Trophoblast cell (in vitro differentiated cells and primary cell): ENCODE measurements at regions not wholly inside any gene's neighbourhood (a gene's known extent, or its start where the extent isn't known, plus 50 kb on each side); places are given as distances from the start of the nearest gene placed in this dataset.
A peak's percentile ranks its signal among the peaks of the same experiment; 100 is the strongest.
"Not testable (repeated sequence)": the region's sequence is repeated elsewhere in the genome, so short reads cannot be mapped to it uniquely, and the experiment has no call there.

Experiments used
- DNase-seq, 2 donors: peaks; one replicate each; pipeline ENCODE4 v3.0.0-alpha.2; 2016
- H2AFZ ChIP-seq: 2 replicates; pipeline ENCODE4 v1.6.1; 2013; ENCODE audit warnings: low read length, moderate library complexity, mild to moderate bottlenecking; ENCODE audit not compliant: insufficient read depth, poor library complexity
- H2AK5ac ChIP-seq: 2 replicates; pipeline ENCODE4 v1.6.1; 2013; ENCODE audit warnings: mild to moderate bottlenecking, low read length
- H2BK120ac ChIP-seq: 2 replicates; pipeline ENCODE4 v1.6.1; 2013; ENCODE audit warnings: low read length, mild to moderate bottlenecking, moderate library complexity; ENCODE audit not compliant: insufficient read depth, poor library complexity
- H2BK12ac ChIP-seq: 2 replicates; pipeline ENCODE4 v1.6.1; 2013; ENCODE audit warnings: mild to moderate bottlenecking, low read length, moderate library complexity
- H2BK5ac ChIP-seq: 2 replicates; pipeline ENCODE4 v1.6.1; 2013; ENCODE audit warnings: low read length, low read depth, moderate library complexity, mild to moderate bottlenecking; ENCODE audit not compliant: poor library complexity
- H3K14ac ChIP-seq: 2 replicates; pipeline ENCODE4 v1.6.1; 2013; ENCODE audit warnings: mild to moderate bottlenecking, low read length
- H3K18ac ChIP-seq: 2 replicates; pipeline ENCODE4 v1.6.1; 2013; ENCODE audit warnings: mild to moderate bottlenecking, low read length
- H3K23ac ChIP-seq: 2 replicates; pipeline ENCODE4 v1.6.1; 2013; ENCODE audit warnings: low read length
- H3K27ac ChIP-seq: 2 replicates; pipeline ENCODE4 v1.5.1; 2013; ENCODE audit warnings: low read depth, mild to moderate bottlenecking, inconsistent platforms, low read length, moderate library complexity
- H3K27me3 ChIP-seq: 2 replicates; pipeline ENCODE4 v1.6.1; 2013; ENCODE audit warnings: inconsistent platforms, mild to moderate bottlenecking, low read length, moderate library complexity; ENCODE audit not compliant: insufficient read depth
- H3K36me3 ChIP-seq, 2 experiments: 1 replicate in 1 of 2; 2 replicates in 1 of 2; pipeline ENCODE4 v1.6.1; 2013; ENCODE audit warnings: low read length in 2 of 2, mild to moderate bottlenecking in 2 of 2, moderate library complexity in 1 of 2; ENCODE audit not compliant: insufficient read depth in 2 of 2, control insufficient read depth in 1 of 2
- H3K4ac ChIP-seq: 2 replicates; pipeline ENCODE4 v1.6.1; 2013; ENCODE audit warnings: low read depth, mild to moderate bottlenecking, low read length, moderate library complexity
- H3K4me1 ChIP-seq, 2 experiments: 1 replicate in 1 of 2; 2 replicates in 1 of 2; pipeline ENCODE4 v1.6.1; 2013; ENCODE audit warnings: low read length in 2 of 2, mild to moderate bottlenecking in 2 of 2, moderate library complexity in 1 of 2; ENCODE audit not compliant: insufficient read depth in 2 of 2, control insufficient read depth in 1 of 2
- H3K4me2 ChIP-seq: 2 replicates; pipeline ENCODE4 v1.6.1; 2013; ENCODE audit warnings: inconsistent platforms, mild to moderate bottlenecking, low read length, moderate library complexity
- H3K4me3 ChIP-seq: 2 replicates; pipeline ENCODE4 v1.5.1; 2013; ENCODE audit warnings: mild to moderate bottlenecking, low read depth, low read length, inconsistent platforms
- H3K79me1 ChIP-seq: one replicate; pipeline ENCODE4 v1.6.1; 2013; ENCODE audit warnings: low read length
- H3K79me2 ChIP-seq: 2 replicates; pipeline ENCODE4 v1.6.1; 2013; ENCODE audit warnings: low read length, mild to moderate bottlenecking; ENCODE audit not compliant: control insufficient read depth, insufficient read depth, poor library complexity
- H3K9ac ChIP-seq: 2 replicates; pipeline ENCODE4 v1.6.1; 2013; ENCODE audit warnings: mild to moderate bottlenecking, low read length
- H3K9me3 ChIP-seq: 2 replicates; pipeline ENCODE4 v1.6.1; 2013; ENCODE audit warnings: low read depth, mild to moderate bottlenecking, control low read depth, inconsistent platforms, low read length; ENCODE audit not compliant: insufficient read depth
- H4K12ac ChIP-seq: 2 replicates; pipeline ENCODE4 v1.6.1; 2013; ENCODE audit warnings: low read depth, mild to moderate bottlenecking, low read length, moderate library complexity
- H4K8ac ChIP-seq: 2 replicates; pipeline ENCODE4 v1.6.1; 2013; ENCODE audit warnings: low read depth, mild to moderate bottlenecking, low read length, moderate library complexity
- H4K91ac ChIP-seq: one replicate; pipeline ENCODE4 v1.6.1; 2013; ENCODE audit warnings: low read depth, mild to moderate bottlenecking, low read length, moderate library complexity
- WGBS: extraction: QIAGEN DNeasy Blood & Tissue Kit; methylation state at CpG from one replicate; pipeline ENCODE4 v1.1.7; 2013; ENCODE audit warnings: missing lambda C conversion rate; ENCODE audit not compliant: insufficient read length, insufficient coverage; ENCODE audit errors: extremely low coverage; 5-methylcytosine and 5-hydroxymethylcytosine counted together

- no peak overlapping the region for H2BK120ac ChIP-seq
- H2AFZ ChIP-seq = no peak overlapping the region
- no peak overlapping the region for H3K14ac ChIP-seq
- no peaks in the 10 kb centered on the region for H3K9me3 ChIP-seq
- H3K4me2 ChIP-seq = no peak overlapping the region
- no peak overlapping the region for H4K12ac ChIP-seq
- H3K79me1 ChIP-seq = no peaks in the 10 kb centered on the region
- no peak overlapping the region for H4K8ac ChIP-seq
- H2BK5ac ChIP-seq = no peak overlapping the region
- H4K91ac ChIP-seq = no peak overlapping the region
- no CpG with 5 or more reads among the region's 1 CpG for WGBS
- H3K27ac ChIP-seq = no peak overlapping the region
- no peak overlapping the region for H3K4me3 ChIP-seq
- no peaks in the 10 kb centered on the region for H3K27me3 ChIP-seq
- no peak for DNase-seq
- no peaks in the 10 kb centered on the region for H3K4me1 ChIP-seq
- H3K79me2 ChIP-seq = no peaks in the 10 kb centered on the region
- no peak overlapping the region for H2BK12ac ChIP-seq
- no peak overlapping the region for H3K4ac ChIP-seq
- no peak overlapping the region for H3K9ac ChIP-seq
- no peak overlapping the region for H3K23ac ChIP-seq
- H2AK5ac ChIP-seq = no peak overlapping the region
- H3K18ac ChIP-seq = no peak overlapping the region
- no peaks in the 10 kb centered on the region for H3K36me3 ChIP-seq
Observed at GRCh38 chr6:103113416-103113815, 1719.9 kb downstream of the GRIK2 start.

DNA sequence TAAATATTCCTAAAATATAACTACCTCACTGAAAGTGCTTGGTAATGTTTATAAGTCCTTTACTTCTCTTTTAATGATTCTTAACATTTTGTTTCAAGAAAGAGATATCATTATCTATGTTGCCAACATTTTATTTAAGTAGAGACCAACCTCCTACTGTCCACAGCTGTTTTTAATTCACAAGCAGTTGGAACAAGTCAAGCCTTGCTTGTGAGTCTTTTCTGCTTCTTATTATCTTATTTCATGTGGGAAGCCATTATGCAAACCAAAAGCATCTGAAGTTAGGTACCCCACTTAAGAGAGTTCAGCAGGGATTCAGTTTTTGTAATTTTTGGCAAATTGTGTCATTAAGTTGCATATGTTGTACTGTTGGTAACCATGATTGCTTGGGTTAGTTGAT lies 1714.5 kb downstream of the GRIK2 start:
- Histone ChIP-seq H3K36me3 (no peaks in the 10 kb centered on the region), H2BK12ac (no peak overlapping the region), H3K27ac (no peak overlapping the region), H3K4ac (no peak overlapping the region), H3K9ac (no peak overlapping the region), H2AK5ac (no peak overlapping the region), H3K4me2 (no peak overlapping the region), H4K8ac (no peak overlapping the region), H3K14ac (no peak overlapping the region), H4K91ac (no peak overlapping the region), H3K23ac (no peak overlapping the region), H3K79me1 (no peaks in the 10 kb centered on the region), H3K4me1 (no peaks in the 10 kb centered on the region), H2BK5ac (no peak overlapping the region), H3K79me2 (no peaks in the 10 kb centered on the region), H2AFZ (no peak overlapping the region), H3K4me3 (no peak overlapping the region), H3K9me3 (no peaks in the 10 kb centered on the region), H3K18ac (no peak overlapping the region), H3K27me3 (no peaks in the 10 kb centered on the region), H4K12ac (no peak overlapping the region), H2BK120ac (no peak overlapping the region)
- no peak for DNase-seq

DNA sequence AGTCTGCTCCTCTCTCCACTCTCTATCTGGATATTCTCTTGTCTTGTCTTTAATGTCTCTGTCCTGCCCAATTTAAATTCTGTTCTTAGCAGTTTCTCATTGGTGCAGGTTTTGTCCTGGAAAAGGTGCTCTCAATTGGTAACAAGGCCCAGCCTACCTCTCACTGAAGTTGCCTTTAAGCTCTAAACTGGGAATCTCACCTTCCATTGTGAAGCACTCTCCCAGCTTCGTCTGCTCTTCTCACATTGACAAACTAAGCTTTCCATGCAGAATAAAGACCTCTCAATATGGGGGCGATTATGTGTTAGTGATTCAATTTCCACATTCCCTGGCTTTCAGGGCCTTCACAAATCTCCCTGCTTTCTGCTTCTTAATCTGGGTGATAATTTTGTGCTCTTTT lies 1712.2 kb downstream of the GRIK2 start:
- no peak overlapping the region for H3K4ac ChIP-seq
- H3K9me3 ChIP-seq = no peaks in the 10 kb centered on the region
- H3K9ac ChIP-seq = no peak overlapping the region
- no peaks in the 10 kb centered on the region for H3K27me3 ChIP-seq
- H4K12ac ChIP-seq = no peak overlapping the region
- H3K27ac ChIP-seq = no peak overlapping the region
- H3K79me2 ChIP-seq = no peaks in the 10 kb centered on the region
- H2BK5ac ChIP-seq = no peak overlapping the region
- no peak overlapping the region for H4K91ac ChIP-seq
- H3K18ac ChIP-seq = no peak overlapping the region
- no peaks in the 10 kb centered on the region for H3K36me3 ChIP-seq
- no peak overlapping the region for H3K4me3 ChIP-seq
- no peak overlapping the region for H2BK120ac ChIP-seq
- no peaks in the 10 kb centered on the region for H3K79me1 ChIP-seq
- no peaks in the 10 kb centered on the region for H3K4me1 ChIP-seq
- no peak overlapping the region for H3K4me2 ChIP-seq
- DNase-seq = no peak
- H4K8ac ChIP-seq = no peak overlapping the region
- WGBS = no CpG with 5 or more reads among the region's 2 CpGs
- H2AK5ac ChIP-seq = no peak overlapping the region
- no peak overlapping the region for H2BK12ac ChIP-seq
- no peak overlapping the region for H2AFZ ChIP-seq
- no peak overlapping the region for H3K23ac ChIP-seq
- H3K14ac ChIP-seq = no peak overlapping the region

DNA sequence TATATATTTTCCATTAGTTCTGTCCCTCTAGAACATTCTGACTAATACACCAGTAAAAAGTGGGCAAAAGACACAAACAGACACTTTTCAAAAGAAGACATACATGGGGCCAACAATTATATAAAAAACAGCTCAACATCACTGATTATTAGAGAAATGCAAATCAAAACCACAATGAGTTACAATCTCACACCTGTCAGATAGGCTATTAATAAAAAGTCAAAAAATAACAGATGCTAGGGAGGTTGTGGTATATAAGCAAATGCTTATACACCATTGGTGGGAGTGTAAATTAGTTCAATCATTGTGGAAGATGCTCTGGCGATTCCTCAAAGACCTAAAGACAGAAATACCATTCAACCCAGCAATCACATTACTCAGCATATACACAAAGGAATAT lies 1707.8 kb downstream of the GRIK2 start:
- no peak overlapping the region for H3K18ac ChIP-seq
- no peaks in the 10 kb centered on the region for H3K27me3 ChIP-seq
- no peak overlapping the region for H2BK120ac ChIP-seq
- H4K91ac ChIP-seq = no peak overlapping the region
- no peak overlapping the region for H3K4me2 ChIP-seq
- H4K12ac ChIP-seq = no peak overlapping the region
- H2BK5ac ChIP-seq = no peak overlapping the region
- no peak overlapping the region for H3K14ac ChIP-seq
- H2AFZ ChIP-seq = no peak overlapping the region
- no peak overlapping the region for H4K8ac ChIP-seq
- no peak overlapping the region for H2BK12ac ChIP-seq
- H3K4me3 ChIP-seq = no peak overlapping the region
- no peak overlapping the region for H3K27ac ChIP-seq
- no peaks in the 10 kb centered on the region for H3K9me3 ChIP-seq
- no peaks in the 10 kb centered on the region for H3K79me1 ChIP-seq
- H3K4ac ChIP-seq = no peak overlapping the region
- H2AK5ac ChIP-seq = no peak overlapping the region
- H3K4me1 ChIP-seq = no peaks in the 10 kb centered on the region
- H3K23ac ChIP-seq = no peak overlapping the region
- no peaks in the 10 kb centered on the region for H3K79me2 ChIP-seq
- no peak overlapping the region for H3K9ac ChIP-seq
- WGBS = no CpG with 5 or more reads among the region's 1 CpG
- no peaks in the 10 kb centered on the region for H3K36me3 ChIP-seq
- no peak for DNase-seq

DNA sequence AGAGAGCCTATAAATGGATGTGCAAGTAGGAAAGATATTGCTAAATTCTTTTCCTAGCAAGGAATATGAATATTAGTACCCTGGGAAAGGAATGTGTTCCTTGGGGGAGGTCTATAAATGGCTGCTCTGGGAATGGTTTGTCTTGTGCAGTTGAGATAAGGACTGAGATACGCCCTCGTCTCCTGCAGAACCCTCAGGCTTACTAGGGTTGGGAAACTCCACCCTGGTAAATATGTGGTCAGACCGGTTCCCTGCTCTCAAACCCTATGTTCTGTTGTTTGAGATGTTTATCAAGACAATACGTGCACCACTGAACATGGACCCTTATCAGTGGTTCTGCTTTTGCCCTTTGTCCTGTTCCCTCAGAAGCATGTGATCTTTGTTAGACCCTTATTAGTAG lies 1698.9 kb downstream of the GRIK2 start:
- H4K8ac ChIP-seq, H4K12ac ChIP-seq, H2AK5ac ChIP-seq, H3K36me3 ChIP-seq, H3K4ac ChIP-seq, H2AFZ ChIP-seq, H3K9me3 ChIP-seq, H3K4me3 ChIP-seq, H2BK120ac ChIP-seq, H3K9ac ChIP-seq, H2BK5ac ChIP-seq, H3K79me1 ChIP-seq, H3K4me1 ChIP-seq, H3K79me2 ChIP-seq, H2BK12ac ChIP-seq, H3K18ac ChIP-seq, H3K4me2 ChIP-seq, H3K23ac ChIP-seq, H3K27me3 ChIP-seq, H3K27ac ChIP-seq, H4K91ac ChIP-seq, H3K14ac ChIP-seq: not testable (repeated sequence)
- no CpG with 5 or more reads among the region's 4 CpGs for WGBS
- peak; percentile 34 to 46 for DNase-seq
